BLaER1 (cell line): ENCODE measurements at regions not wholly inside any gene's neighbourhood (a gene's known extent, or its start where the extent isn't known, plus 50 kb on each side); places are given as distances from the start of the nearest gene placed in this dataset.
"Not testable (repeated sequence)": the region's sequence is repeated elsewhere in the genome, so short reads cannot be mapped to it uniquely, and the experiment has no call there.

ENCODE experiments used
- H3K27ac ChIP-seq: shearing (Covaris generic); formaldehyde crosslinking; 2 replicates; pipeline ENCODE4 v1.8.1; 2022
- H3K27me3 ChIP-seq: shearing (Covaris generic); formaldehyde crosslinking; 2 replicates; pipeline ENCODE4 v1.8.1; 2022
- H3K36me3 ChIP-seq: shearing (Covaris generic); formaldehyde crosslinking; 2 replicates; pipeline ENCODE4 v1.8.1; 2022
- H3K4me1 ChIP-seq: shearing (Covaris generic); formaldehyde crosslinking; 2 replicates; pipeline ENCODE4 v1.8.1; 2022
- H3K4me2 ChIP-seq: shearing (Covaris generic); formaldehyde crosslinking; 2 replicates; pipeline ENCODE4 v1.8.1; 2022
- H3K4me3 ChIP-seq: shearing (Covaris generic); formaldehyde crosslinking; 2 replicates; pipeline ENCODE4 v1.8.1; 2022
- H3K9ac ChIP-seq: shearing (Covaris generic); formaldehyde crosslinking; 2 replicates; pipeline ENCODE4 v1.8.1; 2022
- H3K9me3 ChIP-seq: shearing (Covaris generic); formaldehyde crosslinking; 2 replicates; pipeline ENCODE4 v1.8.1; 2022
- H4K20me1 ChIP-seq: shearing (Covaris generic); formaldehyde crosslinking; 2 replicates; pipeline ENCODE4 v1.8.1; 2022
- Cebpa-rat ChIP-seq: shearing (Covaris generic); IDR thresholded peaks from 2 replicates; pipeline ENCODE4 v1.8.1; 2022

- Histone ChIP-seq H3K27me3 (no peaks in the 10 kb centered on the region), H3K4me1 (no peaks in the 10 kb centered on the region), H3K4me3 (no peak overlapping the region), H3K9ac (no peak overlapping the region), H3K27ac (no peak overlapping the region), H3K36me3 (no peaks in the 10 kb centered on the region), H3K4me2 (no peak overlapping the region), H4K20me1 (no peaks in the 10 kb centered on the region), H3K9me3 (peaks cover 4% of the 10 kb centered on the region; the same call in 1 of the 2 replicates)
- TF ChIP-seq Cebpa-rat: no peak
Measured at GRCh38 chr5:60477849-60478248, 222.1 kb downstream of the DEPDC1B start.

- Histone ChIP-seq H3K9ac (no peak overlapping the region), H3K36me3 (no peaks in the 10 kb centered on the region), H3K4me1 (no peaks in the 10 kb centered on the region), H3K9me3 (peaks cover 21% of the 10 kb centered on the region), H3K4me3 (no peak overlapping the region), H4K20me1 (no peaks in the 10 kb centered on the region), H3K27me3 (no peaks in the 10 kb centered on the region), H3K27ac (no peak overlapping the region), H3K4me2 (no peak overlapping the region)
- TF ChIP-seq Cebpa-rat: no peak
Measured at GRCh38 chr5:60473654-60474053, 226.3 kb downstream of the DEPDC1B start.

GRCh38 chr5:60473027-60473426, 226.9 kb downstream of the DEPDC1B start:
- not testable (repeated sequence) for H3K27me3 ChIP-seq, H3K36me3 ChIP-seq, H4K20me1 ChIP-seq, H3K4me3 ChIP-seq, H3K4me2 ChIP-seq, H3K9ac ChIP-seq, H3K4me1 ChIP-seq, H3K27ac ChIP-seq
- H3K9me3 ChIP-seq: peaks cover 21% of the 10 kb centered on the region

DNA sequence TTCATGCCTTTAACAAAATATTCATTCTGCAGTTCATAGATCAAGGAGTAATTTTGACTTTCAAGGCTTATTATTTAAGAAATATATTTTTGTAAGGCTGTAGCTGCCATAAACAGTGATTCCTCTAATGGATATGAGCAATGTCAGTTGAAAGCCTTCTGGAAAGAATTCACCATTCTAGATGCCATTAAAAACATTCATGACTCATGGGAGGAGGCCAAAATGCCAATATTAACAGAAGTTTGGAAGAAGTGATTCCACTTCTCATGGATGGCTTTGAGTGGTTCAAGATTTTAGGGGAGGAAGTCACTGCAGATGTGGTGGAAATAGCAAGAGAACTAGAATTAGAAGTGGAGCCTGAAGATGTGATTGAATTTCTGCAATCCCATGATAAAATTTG, 229.1 kb downstream of the DEPDC1B start:
- peaks cover 17% of the 10 kb centered on the region for H3K9me3 ChIP-seq
- H3K4me1 ChIP-seq: no peaks in the 10 kb centered on the region
- no peaks in the 10 kb centered on the region for H4K20me1 ChIP-seq
- TF ChIP-seq Cebpa-rat: no peak
- H3K4me2 ChIP-seq: no peak overlapping the region
- no peak overlapping the region for H3K4me3 ChIP-seq
- no peak overlapping the region for H3K27ac ChIP-seq
- no peaks in the 10 kb centered on the region for H3K36me3 ChIP-seq
- no peaks in the 10 kb centered on the region for H3K27me3 ChIP-seq
- H3K9ac ChIP-seq: no peak overlapping the region

GRCh38 chr5:60469286-60469685, 230.7 kb downstream of the DEPDC1B start:
- Histone ChIP-seq H3K4me2 (no peak overlapping the region), H3K27ac (no peak overlapping the region), H3K9ac (no peak overlapping the region), H4K20me1 (no peaks in the 10 kb centered on the region), H3K4me1 (no peaks in the 10 kb centered on the region), H3K36me3 (no peaks in the 10 kb centered on the region), H3K4me3 (no peak overlapping the region), H3K9me3 (peaks cover 17% of the 10 kb centered on the region), H3K27me3 (no peaks in the 10 kb centered on the region)
- TF ChIP-seq Cebpa-rat: no peak

- Histone ChIP-seq H3K36me3 (no peaks in the 10 kb centered on the region), H3K9ac (no peak overlapping the region), H3K27ac (no peak overlapping the region), H3K4me2 (no peak overlapping the region), H3K4me1 (no peaks in the 10 kb centered on the region), H4K20me1 (no peaks in the 10 kb centered on the region), H3K4me3 (no peak overlapping the region), H3K27me3 (no peaks in the 10 kb centered on the region), H3K9me3 (no peaks in the 10 kb centered on the region)
- no peak for TF ChIP-seq Cebpa-rat
Measured at GRCh38 chr5:60463179-60463868, 236.6 kb downstream of the DEPDC1B start.

DNA sequence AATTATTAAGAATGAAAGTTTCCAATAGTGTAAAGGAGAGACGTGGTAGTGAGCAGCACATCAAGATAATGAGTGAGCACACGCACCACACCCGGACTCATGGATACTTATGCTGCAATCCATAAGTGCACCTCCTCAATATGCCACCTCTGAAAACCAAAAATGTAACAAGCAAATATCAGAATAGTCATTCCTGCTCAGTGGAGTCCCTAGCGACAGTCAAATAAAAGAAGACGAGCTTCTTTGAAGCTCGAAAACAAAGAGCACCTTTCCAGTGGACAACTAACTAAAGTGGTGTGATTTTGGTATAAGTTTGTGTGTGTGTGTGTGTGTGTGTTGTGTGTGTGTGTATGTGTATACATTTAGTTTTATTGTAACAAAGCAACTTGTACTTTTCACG, 241.3 kb downstream of the DEPDC1B start:
- Histone ChIP-seq H3K4me2 (no peak overlapping the region), H4K20me1 (no peaks in the 10 kb centered on the region), H3K27me3 (no peaks in the 10 kb centered on the region), H3K9me3 (0 out of 2 replicates have a peak, but pooled peaks cover 4% of the 10 kb centered on the region), H3K4me3 (no peak overlapping the region), H3K9ac (no peak overlapping the region), H3K27ac (no peak overlapping the region), H3K4me1 (no peaks in the 10 kb centered on the region), H3K36me3 (no peaks in the 10 kb centered on the region)
- no peak for TF ChIP-seq Cebpa-rat

DNA sequence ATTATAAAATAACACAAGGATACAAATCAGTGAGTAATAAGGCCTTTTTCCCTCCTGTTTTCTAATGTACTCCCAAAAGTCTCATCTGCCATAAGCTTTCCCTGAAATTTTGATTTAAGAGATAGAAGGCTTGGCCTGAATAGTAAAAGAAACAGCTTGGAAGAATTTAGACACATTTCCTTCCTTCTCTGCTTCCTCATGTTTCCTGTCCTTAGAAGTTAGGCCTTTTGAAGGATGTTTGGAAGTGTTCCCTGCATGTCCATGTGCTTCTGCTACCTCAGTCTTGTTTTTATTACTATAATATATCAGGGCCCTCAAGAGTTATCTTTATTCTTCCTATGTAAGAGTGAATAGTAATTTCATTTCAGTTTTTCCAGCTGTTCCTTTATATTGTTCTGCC, 242.7 kb downstream of the DEPDC1B start:
- Histone ChIP-seq H3K36me3 (no peaks in the 10 kb centered on the region), H3K4me3 (no peak overlapping the region), H3K4me1 (no peaks in the 10 kb centered on the region), H3K9ac (no peak overlapping the region), H3K9me3 (0 out of 2 replicates have a peak, but pooled peaks cover 4% of the 10 kb centered on the region), H3K4me2 (no peak overlapping the region), H4K20me1 (no peaks in the 10 kb centered on the region), H3K27me3 (no peaks in the 10 kb centered on the region), H3K27ac (no peak overlapping the region)
- no peak for TF ChIP-seq Cebpa-rat

DNA sequence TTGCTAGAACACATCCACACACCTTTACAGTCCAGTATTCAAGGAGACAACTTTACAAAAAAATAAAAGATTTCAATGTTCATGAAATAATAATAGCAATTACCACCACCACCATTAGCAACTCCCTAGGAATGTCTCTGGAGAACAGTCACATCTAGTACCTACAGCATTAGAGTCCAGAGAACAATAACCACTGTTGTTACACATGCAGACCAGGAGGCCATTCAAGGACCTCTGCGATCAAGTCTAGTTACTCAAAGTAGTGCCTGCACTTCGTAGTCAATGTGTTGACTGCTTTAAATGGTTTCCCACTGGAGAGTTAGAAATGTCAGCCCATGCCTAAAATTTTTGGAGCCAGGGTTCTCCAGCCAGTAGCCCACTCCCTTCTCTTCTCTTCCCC, 244.4 kb downstream of the DEPDC1B start:
- Histone ChIP-seq H3K27me3 (no peaks in the 10 kb centered on the region), H4K20me1 (no peaks in the 10 kb centered on the region)

DNA sequence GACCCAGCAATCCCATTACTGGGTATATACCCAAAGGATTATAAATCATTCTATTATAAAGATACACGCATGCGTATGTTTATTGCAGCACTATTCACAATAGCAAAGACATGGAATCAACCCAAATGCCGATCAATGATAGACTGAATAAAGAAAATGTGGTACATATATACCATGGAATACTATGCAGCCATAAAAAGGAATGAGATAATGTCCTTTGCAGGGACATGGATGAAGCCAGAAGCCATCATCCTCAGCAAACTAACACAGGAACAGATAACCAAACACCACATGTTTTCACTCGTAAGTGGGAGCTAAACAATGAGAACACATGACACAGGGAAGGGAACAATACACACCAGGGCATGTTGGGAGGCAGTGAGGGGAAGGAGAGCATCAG, 245.7 kb downstream of the DEPDC1B start:
- H3K27ac ChIP-seq, H3K4me3 ChIP-seq, H3K9ac ChIP-seq, H3K9me3 ChIP-seq, H4K20me1 ChIP-seq, H3K27me3 ChIP-seq, H3K4me2 ChIP-seq, H3K4me1 ChIP-seq, H3K36me3 ChIP-seq: not testable (repeated sequence)

More for the DNA sequence above, 244.4 kb downstream of the DEPDC1B start:
- H3K36me3 ChIP-seq: no peaks in the 10 kb centered on the region
- H3K27ac ChIP-seq: no peak overlapping the region
- H3K4me3 ChIP-seq: no peak overlapping the region
- 0 out of 2 replicates have a peak, but pooled peaks cover 4% of the 10 kb centered on the region for H3K9me3 ChIP-seq
- H3K4me2 ChIP-seq: no peak overlapping the region
- no peak for TF ChIP-seq Cebpa-rat
- no peak overlapping the region for H3K9ac ChIP-seq
- H3K4me1 ChIP-seq: no peaks in the 10 kb centered on the region
